NB4 (cell line): ENCODE measurements at regions not wholly inside any gene's neighbourhood (a gene's known extent, or its start where the extent isn't known, plus 50 kb on each side); places are given as distances from the start of the nearest gene placed in this dataset.

ENCODE experiments used
- CTCF ChIP-seq: IDR thresholded peaks from one replicate; pipeline ENCODE4 v1.5.1; 2012; ENCODE audit warnings: low read depth, low read length
- POLR2A ChIP-seq: IDR thresholded peaks from 2 replicates; pipeline ENCODE4 v1.6.1; 2011; ENCODE audit warnings: mild to moderate bottlenecking; ENCODE audit not compliant: insufficient read length; ENCODE audit errors: extremely low read depth

GRCh38 chr19:30897553-30897952, 451.7 kb downstream of the TSHZ3 start:
- TF ChIP-seq CTCF = no peak
- no peak for TF ChIP-seq POLR2A
